ENCODE measurements at regions not wholly inside any gene's neighbourhood (a gene's known extent, or its start where the extent isn't known, plus 50 kb on each side); places are given as distances from the start of the nearest gene placed in this dataset.

GRCh38 chr7:12475362-12476063 is 71.8 kb upstream of the VWDE start:
- no peaks in the 10 kb centered on the region for H3K27me3 ChIP-seq
- no peak overlapping the region for H3K4me3 ChIP-seq (ENCODE audit: low read depth, low read length)
- no peaks in the 10 kb centered on the region for H3K9me3 ChIP-seq
- no peaks in the 10 kb centered on the region for H3K36me3 ChIP-seq
- DNase-seq = no peak
- H3K4me1 ChIP-seq = no peaks in the 10 kb centered on the region
- TF ChIP-seq, protein P1, sequence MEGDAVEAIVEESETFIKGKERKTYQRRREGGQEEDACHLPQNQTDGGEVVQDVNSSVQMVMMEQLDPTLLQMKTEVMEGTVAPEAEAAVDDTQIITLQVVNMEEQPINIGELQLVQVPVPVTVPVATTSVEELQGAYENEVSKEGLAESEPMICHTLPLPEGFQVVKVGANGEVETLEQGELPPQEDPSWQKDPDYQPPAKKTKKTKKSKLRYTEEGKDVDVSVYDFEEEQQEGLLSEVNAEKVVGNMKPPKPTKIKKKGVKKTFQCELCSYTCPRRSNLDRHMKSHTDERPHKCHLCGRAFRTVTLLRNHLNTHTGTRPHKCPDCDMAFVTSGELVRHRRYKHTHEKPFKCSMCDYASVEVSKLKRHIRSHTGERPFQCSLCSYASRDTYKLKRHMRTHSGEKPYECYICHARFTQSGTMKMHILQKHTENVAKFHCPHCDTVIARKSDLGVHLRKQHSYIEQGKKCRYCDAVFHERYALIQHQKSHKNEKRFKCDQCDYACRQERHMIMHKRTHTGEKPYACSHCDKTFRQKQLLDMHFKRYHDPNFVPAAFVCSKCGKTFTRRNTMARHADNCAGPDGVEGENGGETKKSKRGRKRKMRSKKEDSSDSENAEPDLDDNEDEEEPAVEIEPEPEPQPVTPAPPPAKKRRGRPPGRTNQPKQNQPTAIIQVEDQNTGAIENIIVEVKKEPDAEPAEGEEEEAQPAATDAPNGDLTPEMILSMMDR (IDR thresholded peaks at IDR 0.05; ENCODE audit: low read depth, low read length) = no peak

DNA sequence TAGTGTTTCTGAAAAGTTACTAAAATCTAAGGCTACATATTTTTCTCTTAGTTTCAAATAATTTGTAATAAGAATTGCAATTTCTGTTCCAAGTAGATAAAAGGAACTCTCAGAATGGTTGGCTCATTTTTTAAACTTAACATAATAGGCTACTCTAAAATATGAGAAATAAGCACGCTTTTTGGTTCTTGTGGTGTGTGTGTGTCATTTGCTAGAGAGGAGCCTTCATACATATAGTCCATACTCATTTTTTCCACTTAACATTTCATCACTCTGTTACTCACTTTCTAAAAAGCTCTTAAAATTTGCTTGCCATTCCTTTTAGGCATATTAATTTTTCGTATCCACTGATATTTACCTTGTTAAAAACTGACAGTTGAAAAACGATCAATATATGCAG is 74.0 kb upstream of the VWDE start:
- no peak overlapping the region for H3K4me3 ChIP-seq (ENCODE audit: low read depth, low read length)
- H3K4me1 ChIP-seq = no peaks in the 10 kb centered on the region
- H3K9me3 ChIP-seq = no peaks in the 10 kb centered on the region
- no peak for DNase-seq
- no peaks in the 10 kb centered on the region for H3K36me3 ChIP-seq
- TF ChIP-seq, protein P1 (IDR thresholded peaks at IDR 0.05; ENCODE audit: low read depth, low read length) = no peak
- no peaks in the 10 kb centered on the region for H3K27me3 ChIP-seq

DNA sequence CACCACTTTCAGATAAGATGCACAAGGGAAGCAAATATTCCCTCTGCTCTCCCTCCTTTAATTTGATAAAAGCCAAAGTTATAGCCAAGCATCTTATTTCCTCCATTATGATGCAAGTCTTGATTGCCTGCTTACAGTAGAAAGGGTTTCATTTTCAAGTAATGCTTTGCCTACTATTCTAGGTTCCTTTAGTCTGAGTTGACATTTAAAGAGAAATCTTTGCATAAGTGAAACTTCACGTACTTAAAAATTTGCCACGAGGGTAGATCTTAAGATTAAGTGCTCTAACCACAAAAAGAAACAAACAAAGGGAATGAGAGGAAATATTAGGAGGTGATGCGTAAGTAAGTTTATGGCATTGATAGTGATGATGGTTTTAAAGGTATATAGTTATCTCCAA is 78.1 kb upstream of the VWDE start:
- H3K9me3 ChIP-seq = no peaks in the 10 kb centered on the region
- H3K4me3 ChIP-seq (ENCODE audit: low read depth, low read length) = no peak overlapping the region
- H3K4me1 ChIP-seq = no peaks in the 10 kb centered on the region
- H3K36me3 ChIP-seq = no peaks in the 10 kb centered on the region
- H3K27me3 ChIP-seq = 0 out of 2 replicates have a peak, but pooled peaks cover 2% of the 10 kb centered on the region
- DNase-seq = no peak
- TF ChIP-seq, protein P1 (IDR thresholded peaks at IDR 0.05; ENCODE audit: low read depth, low read length) = no peak

- no peak for DNase-seq
- TF ChIP-seq, protein P1 (IDR thresholded peaks at IDR 0.05; ENCODE audit: low read depth, low read length) = no peak
- H3K36me3 ChIP-seq = no peaks in the 10 kb centered on the region
- no peaks in the 10 kb centered on the region for H3K4me1 ChIP-seq
- H3K4me3 ChIP-seq (ENCODE audit: low read depth, low read length) = no peak overlapping the region
- H3K27me3 ChIP-seq = 0 out of 2 replicates have a peak, but pooled peaks cover 2% of the 10 kb centered on the region
- no peaks in the 10 kb centered on the region for H3K9me3 ChIP-seq
Observed at GRCh38 chr7:12485845-12486244, 82.2 kb upstream of the VWDE start.

- no peak for DNase-seq
- Histone ChIP-seq H3K4me3 (ENCODE audit: low read depth, low read length) (no peak overlapping the region), H3K9me3 (no peaks in the 10 kb centered on the region), H3K4me1 (no peaks in the 10 kb centered on the region), H3K36me3 (no peaks in the 10 kb centered on the region), H3K27me3 (0 out of 2 replicates have a peak, but pooled peaks cover 2% of the 10 kb centered on the region)
- TF ChIP-seq, protein P1 (IDR thresholded peaks at IDR 0.05; ENCODE audit: low read depth, low read length) = no peak
Observed at GRCh38 chr7:12488341-12488740, 82.2 kb upstream of the SCIN start.

DNA sequence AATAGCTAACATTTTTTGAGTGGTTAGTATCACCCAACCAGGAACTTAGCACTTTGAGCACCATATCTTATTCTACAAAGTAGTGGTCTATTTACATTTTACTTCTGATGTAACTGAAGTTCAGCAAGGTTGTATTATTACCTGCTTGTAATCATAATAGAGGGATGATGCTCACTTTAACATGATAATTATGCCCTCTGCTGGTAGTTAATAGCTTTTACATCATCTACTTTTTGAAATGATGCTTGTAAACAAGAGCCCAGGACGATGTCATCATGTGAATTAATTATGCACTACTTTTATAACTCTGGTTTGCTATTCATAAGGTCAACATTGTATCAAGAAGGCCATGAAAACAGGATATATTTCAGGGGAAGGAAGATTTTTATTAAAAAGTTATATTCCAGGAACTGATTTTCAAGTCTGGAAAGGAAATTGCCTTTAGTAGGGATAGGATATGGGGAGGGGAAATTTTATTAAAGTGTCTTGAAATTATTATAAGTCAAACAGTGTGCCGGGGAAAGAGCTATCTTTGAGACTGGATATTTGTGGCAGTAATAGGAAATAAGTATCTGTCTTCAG is 80.3 kb upstream of the SCIN start:
- TF ChIP-seq, protein P1 (IDR thresholded peaks at IDR 0.05; ENCODE audit: low read depth, low read length) = peak; percentile 50
- Histone ChIP-seq H3K4me3 (ENCODE audit: low read depth, low read length) (no peak overlapping the region), H3K27me3 (0 out of 2 replicates have a peak, but pooled peaks cover 2% of the 10 kb centered on the region), H3K36me3 (no peaks in the 10 kb centered on the region), H3K9me3 (no peaks in the 10 kb centered on the region), H3K4me1 (no peaks in the 10 kb centered on the region)
- DNase-seq = no peak
